ENCODE measurements at regions not wholly inside any gene's neighbourhood (a gene's known extent, or its start where the extent isn't known, plus 50 kb on each side); places are given as distances from the start of the nearest gene placed in this dataset.

GRCh38 chr5:98474216-98474615 lies 299.2 kb upstream of the RGMB start:
- no peaks in the 10 kb centered on the region for H3F3A ChIP-seq (ENCODE audit: insufficient read depth, low read length, poor library complexity, severe bottlenecking)
- TF ChIP-seq EZH2 (IDR thresholded peaks at IDR 0.05; ENCODE audit: borderline replicate concordance, insufficient read depth, low read length, poor library complexity, severe bottlenecking) (no peak), EP300 (conservative IDR thresholded peaks at IDR 0.05; ENCODE audit: poor library complexity, severe bottlenecking) (no peak), REST (IDR thresholded peaks at IDR 0.05; ENCODE audit: borderline replicate concordance) (no peak)
- no peak overlapping the region for H2AFZ ChIP-seq (ENCODE audit: low read depth, low read length)
- no peaks in the 10 kb centered on the region for H3K79me2 ChIP-seq (replicated peaks; ENCODE audit: insufficient read depth, low read length)
- H3K27me3 ChIP-seq (ENCODE audit: insufficient read depth, low read depth, low read length), result no peaks in the 10 kb centered on the region
- no peaks in the 10 kb centered on the region for H3K36me3 ChIP-seq (ENCODE audit: insufficient read depth, low read length)
- H3K4me2 ChIP-seq (ENCODE audit: low read length), result no peak overlapping the region
- no peak overlapping the region for H3K9ac ChIP-seq (ENCODE audit: low read length)
- no peaks in the 10 kb centered on the region for H3K9me2 ChIP-seq (ENCODE audit: insufficient read depth, low read length)
- H3K27ac ChIP-seq (ENCODE audit: low read length), result no peak overlapping the region
- H3K9me3 ChIP-seq (ENCODE audit: low read length), result no peaks in the 10 kb centered on the region
- H3K4me3 ChIP-seq (ENCODE audit: low read length), result no peak overlapping the region
- no peaks in the 10 kb centered on the region for H4K20me1 ChIP-seq (ENCODE audit: insufficient read depth)

- Histone ChIP-seq H3K9me3 (ENCODE audit: low read length) (no peaks in the 10 kb centered on the region), H3F3A (ENCODE audit: insufficient read depth, low read length, poor library complexity, severe bottlenecking) (no peaks in the 10 kb centered on the region), H2AFZ (ENCODE audit: low read depth, low read length) (no peak overlapping the region), H3K36me3 (ENCODE audit: insufficient read depth, low read length) (no peaks in the 10 kb centered on the region), H3K9me2 (ENCODE audit: insufficient read depth, low read length) (no peaks in the 10 kb centered on the region), H3K4me3 (ENCODE audit: low read length) (no peak overlapping the region), H3K79me2 (replicated peaks; ENCODE audit: insufficient read depth, low read length) (no peaks in the 10 kb centered on the region), H4K20me1 (ENCODE audit: insufficient read depth) (no peaks in the 10 kb centered on the region), H3K27me3 (ENCODE audit: insufficient read depth, low read depth, low read length) (no peaks in the 10 kb centered on the region), H3K27ac (ENCODE audit: low read length) (no peak overlapping the region), H3K4me2 (ENCODE audit: low read length) (no peak overlapping the region), H3K9ac (ENCODE audit: low read length) (no peak overlapping the region)
- no peak for TF ChIP-seq RAD21 (conservative IDR thresholded peaks at IDR 0.05)
- no peak for TF ChIP-seq TAF1 (IDR thresholded peaks at IDR 0.05; ENCODE audit: low read depth)
- TF ChIP-seq REST (IDR thresholded peaks at IDR 0.05; ENCODE audit: borderline replicate concordance), result no peak
Measured at GRCh38 chr5:98474782-98475181, 298.7 kb upstream of the RGMB start.
